ENCODE measurements at regions not wholly inside any gene's neighbourhood (a gene's known extent, or its start where the extent isn't known, plus 50 kb on each side); places are given as distances from the start of the nearest gene placed in this dataset.
A peak's percentile ranks its signal among the peaks of the same experiment; 100 is the strongest.
"Not testable (repeated sequence)": the region's sequence is repeated elsewhere in the genome, so short reads cannot be mapped to it uniquely, and the experiment has no call there.

GRCh38 chr3:104126864-104127553 is 1239.7 kb upstream of the ALCAM start:
- no peak for DNase-seq (ENCODE audit: low read depth, low spot score)

GRCh38 chr3:104127830-104128229 is 1238.9 kb upstream of the ALCAM start:
- DNase-seq (ENCODE audit: low read depth, low spot score) = no peak

DNA sequence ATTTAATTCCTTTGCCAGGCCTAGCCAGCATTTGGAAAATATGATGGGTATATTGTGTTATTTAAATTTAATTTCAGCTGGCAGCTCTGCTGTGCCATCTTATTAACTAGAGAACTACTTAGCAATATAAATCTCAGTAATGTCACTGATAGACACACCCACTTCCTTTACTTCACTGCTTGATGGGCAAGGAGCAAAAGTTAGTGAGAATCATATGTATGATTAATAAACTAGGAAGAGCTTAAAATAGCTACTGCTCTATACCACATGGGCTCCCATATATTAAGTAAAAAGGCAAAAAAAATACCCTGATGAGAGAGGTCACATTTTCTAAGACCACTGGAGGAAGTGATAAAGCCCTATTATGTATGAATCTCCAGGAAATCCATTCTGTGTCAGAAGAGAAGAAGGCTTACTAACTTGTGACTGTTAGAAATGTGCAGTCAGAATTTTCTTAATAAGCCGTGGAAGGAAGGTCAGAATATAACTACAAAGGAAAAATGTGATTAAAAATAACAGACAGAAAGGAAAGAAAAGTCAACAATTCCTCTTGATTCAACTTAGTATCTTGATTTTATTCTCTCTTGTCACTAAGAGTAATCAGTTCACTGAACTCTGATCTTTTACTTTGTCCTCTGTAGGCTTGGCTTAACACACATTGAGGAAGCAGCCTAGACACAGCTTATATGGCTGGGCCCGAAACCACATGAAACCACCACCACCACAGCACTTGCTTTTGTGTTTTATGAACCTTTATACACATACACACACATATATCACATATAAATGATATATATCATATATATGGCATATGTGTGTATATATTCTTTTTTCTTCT is 1233.9 kb upstream of the ALCAM start:
- DNase-seq (ENCODE audit: low read depth, low spot score) = no peak

- DNase-seq (ENCODE audit: low read depth, low spot score) = peak; percentile 64
Observed at GRCh38 chr3:104133630-104134029, 1233.1 kb upstream of the ALCAM start.

GRCh38 chr3:104137116-104137515 is 1229.6 kb upstream of the ALCAM start:
- no peak for DNase-seq (ENCODE audit: low read depth, low spot score)

DNA sequence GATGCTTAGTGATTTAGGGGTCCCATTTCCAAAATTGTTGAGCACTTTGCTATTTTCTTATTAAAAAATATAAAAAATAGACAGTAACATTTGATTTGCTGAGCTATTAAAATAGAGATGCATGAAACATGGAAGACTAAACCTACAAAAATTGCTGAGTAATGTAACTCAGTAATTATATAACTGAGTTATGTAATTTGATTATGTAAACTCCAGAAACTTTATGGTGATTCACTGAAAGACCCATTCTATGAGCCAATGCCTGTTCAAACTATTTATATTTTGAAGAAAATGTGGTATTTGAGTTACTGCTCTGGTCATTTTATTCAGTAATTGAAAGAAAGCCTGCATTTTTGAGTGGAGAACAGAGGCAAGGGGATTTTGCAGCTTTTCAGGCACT is 1221.5 kb upstream of the ALCAM start:
- no peak for DNase-seq (ENCODE audit: low read depth, low spot score)

DNA sequence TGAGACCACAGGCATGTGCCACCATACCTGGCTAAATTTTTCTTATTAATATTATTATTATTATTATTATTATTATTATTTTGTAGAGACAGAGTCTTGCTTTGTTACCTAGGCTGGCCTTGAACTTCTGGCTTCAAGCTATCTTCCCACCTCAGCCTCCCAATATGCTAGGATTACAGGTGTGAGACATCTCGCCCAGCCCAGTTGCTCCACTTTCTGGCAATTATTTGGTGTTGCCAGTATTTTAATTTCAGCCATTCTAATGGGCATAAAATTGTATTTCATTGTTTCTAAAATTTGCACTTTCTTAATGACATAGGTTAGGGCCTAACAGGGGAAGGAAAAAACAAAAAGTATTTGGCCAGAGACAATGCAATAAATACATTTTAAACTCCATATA is 1217.6 kb upstream of the ALCAM start:
- DNase-seq (ENCODE audit: low read depth, low spot score) = no peak

DNA sequence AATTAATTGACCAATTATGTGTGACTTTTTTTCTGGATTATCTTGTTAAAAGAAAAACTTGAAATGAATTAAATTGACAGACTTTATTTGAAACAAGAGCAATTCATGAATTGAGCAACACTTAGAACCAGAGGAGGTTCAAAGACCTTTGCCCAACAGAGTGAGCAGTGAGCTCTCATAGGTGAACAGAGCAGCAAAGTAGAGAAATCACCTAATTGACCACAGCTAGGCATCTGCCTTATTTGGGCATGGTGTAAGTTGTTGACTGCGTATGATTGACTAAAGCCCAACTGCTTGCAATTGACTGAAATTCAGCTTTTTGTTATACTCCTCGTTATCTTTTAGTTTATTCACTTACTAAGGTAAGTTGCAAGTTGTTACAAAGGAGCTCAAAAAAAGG is 1216.0 kb upstream of the ALCAM start:
- DNase-seq (ENCODE audit: low read depth, low spot score) = no peak

- no peak for DNase-seq (ENCODE audit: low read depth, low spot score)
Observed at GRCh38 chr3:104154896-104155295, 1211.8 kb upstream of the ALCAM start.

DNA sequence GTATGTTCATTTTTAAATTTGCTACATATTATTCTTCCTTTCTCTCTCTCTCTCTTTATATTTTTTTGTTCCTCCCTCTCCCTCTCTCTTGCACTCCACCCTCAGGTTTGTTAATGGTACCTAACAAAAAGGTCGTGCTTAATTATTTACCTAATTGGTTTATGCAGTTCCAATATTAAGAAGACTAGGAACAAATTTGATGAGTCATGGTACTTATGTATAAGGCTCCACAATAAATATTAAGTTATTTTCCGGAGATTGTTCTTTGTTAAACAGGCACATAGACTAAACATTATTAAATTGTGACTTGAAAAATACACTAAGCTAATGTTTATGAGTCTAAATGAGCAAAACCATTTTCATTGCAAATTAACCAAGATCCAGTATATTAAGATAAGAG is 1200.8 kb upstream of the ALCAM start:
- DNase-seq (ENCODE audit: low read depth, low spot score) = no peak

- no peak for DNase-seq (ENCODE audit: low read depth, low spot score)
Observed at GRCh38 chr3:104168386-104168785, 1198.3 kb upstream of the ALCAM start.

DNA sequence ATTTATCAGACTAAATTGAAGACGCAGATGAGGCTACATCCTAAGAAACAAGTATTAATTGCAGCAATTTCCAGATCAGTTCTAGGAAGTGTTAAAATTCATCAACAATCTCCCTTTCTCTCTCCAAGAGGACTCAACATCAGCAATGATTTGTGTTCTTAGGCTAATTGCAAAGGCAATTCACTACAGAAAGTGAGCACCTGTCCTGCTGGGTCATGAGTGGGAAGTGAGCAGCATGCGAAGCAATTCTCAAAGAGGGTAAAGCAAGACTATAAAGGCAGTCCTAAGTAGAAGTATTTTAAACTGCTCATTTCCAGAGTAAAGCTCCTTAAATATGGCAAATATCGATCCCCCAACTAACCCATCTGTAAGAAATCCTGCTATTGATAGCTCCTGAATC is 1191.0 kb upstream of the ALCAM start:
- no peak for DNase-seq (ENCODE audit: low read depth, low spot score)

DNA sequence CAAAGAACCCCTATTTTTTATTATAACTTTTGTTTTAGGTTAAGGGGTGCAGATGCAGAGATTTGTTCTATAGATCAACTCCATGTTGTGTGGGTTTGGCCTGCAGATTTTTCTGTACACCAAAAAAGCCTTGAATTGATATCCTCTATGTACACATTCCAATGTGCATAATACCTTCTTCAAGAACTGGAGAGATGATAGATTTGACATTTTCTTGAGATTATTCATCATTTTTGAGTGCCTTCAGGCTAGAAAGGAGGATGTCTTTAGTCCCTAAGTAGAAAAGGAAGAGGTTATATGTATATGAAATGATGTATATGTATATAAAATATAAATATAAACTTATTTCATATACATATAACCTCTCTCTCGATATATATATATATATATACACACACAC is 1190.0 kb upstream of the ALCAM start:
- no peak for DNase-seq (ENCODE audit: low read depth, low spot score)

DNA sequence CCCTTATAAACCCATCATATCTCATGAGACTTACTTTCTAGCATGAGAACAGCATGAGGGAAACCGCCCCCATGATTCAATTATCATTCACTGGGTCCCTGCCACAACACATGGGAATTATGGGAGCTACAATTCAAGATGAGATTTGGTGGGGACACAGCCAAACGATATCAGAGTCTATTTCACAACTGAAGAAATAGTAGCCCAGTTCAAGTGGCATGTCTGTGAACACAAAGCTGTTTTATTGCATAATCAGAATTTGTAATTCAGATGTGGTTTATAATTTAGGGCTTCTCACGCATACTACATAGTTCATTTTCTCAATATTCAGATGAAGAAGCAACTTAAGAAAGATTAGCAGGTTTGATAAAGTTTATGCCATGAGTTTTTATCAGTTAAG is 1188.0 kb upstream of the ALCAM start:
- DNase-seq (ENCODE audit: low read depth, low spot score) = no peak

GRCh38 chr3:104180906-104181305 is 1185.8 kb upstream of the ALCAM start:
- DNase-seq (ENCODE audit: low read depth, low spot score) = no peak

GRCh38 chr3:104190681-104191080 is 1176.0 kb upstream of the ALCAM start:
- DNase-seq (ENCODE audit: low read depth, low spot score) = peak; percentile 9

DNA sequence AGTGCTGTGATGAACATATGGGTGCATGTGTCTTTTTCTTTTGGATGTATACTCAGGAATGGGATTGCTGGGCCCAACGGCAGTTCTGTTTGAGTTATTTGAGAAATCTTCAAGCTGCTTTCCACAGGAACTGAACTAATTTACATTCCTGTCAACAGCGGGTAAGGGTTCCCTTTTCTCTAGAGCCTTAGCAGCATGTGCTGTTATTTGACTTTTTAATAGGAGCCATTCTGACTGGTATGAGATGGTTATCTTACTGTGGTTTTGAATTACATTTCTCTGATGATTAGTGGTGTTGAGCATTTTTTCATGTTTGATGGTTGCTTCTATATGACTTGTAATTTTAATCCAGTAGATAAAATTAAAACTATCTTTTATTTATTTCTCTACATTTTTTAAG is 1168.6 kb upstream of the ALCAM start:
- no peak for DNase-seq (ENCODE audit: low read depth, low spot score)

DNA sequence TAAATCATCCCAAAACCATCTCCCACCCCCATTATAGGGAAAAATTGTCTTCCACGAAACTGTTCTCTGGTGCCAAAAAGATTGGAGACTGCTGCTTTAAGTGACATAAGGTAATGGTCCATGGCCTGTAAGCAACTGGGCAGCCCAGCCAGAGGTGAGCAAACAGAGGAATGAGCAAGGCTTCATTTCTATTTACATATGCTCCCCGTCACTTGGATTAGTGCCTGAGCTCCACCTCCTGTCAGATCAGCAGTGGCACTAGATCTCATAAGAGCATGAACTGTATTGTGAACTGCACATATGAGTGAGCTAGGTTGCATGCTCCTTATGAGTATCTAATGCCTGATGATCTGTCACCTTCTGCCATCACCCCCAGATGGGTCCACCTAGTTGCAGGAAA is 1159.8 kb upstream of the ALCAM start:
- no peak for DNase-seq (ENCODE audit: low read depth, low spot score)

- no peak for DNase-seq (ENCODE audit: low read depth, low spot score)
Observed at GRCh38 chr3:104214277-104214676, 1152.4 kb upstream of the ALCAM start.

DNA sequence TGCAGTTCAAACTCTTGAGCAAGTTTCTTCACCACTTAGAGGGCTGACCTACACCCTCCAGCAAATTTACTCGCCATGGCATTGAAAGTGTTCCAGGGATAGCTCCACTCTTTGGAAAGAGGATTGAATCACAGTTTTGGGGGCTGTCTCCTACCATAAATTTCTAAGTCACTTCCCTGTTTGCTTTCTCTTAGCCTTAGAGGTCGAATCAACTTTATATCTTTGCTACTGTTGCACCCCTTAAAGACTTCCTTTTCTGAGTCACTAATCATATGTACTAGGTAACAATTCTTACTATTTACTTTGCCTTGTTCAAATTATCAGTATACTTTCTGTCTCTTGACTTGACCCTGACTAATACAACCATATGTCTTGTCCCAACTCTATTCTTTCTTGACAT is 1151.8 kb upstream of the ALCAM start:
- no peak for DNase-seq (ENCODE audit: low read depth, low spot score)

- DNase-seq (ENCODE audit: low read depth, low spot score) = not testable (repeated sequence)
Observed at GRCh38 chr3:104219046-104219445, 1147.7 kb upstream of the ALCAM start.

- no peak for DNase-seq (ENCODE audit: low read depth, low spot score)
Observed at GRCh38 chr3:104234442-104235194, 1132.1 kb upstream of the ALCAM start.
